ENCODE measurements at regions not wholly inside any gene's neighbourhood (a gene's known extent, or its start where the extent isn't known, plus 50 kb on each side); places are given as distances from the start of the nearest gene placed in this dataset.

GRCh38 chr16:6732166-6732565 is 600.5 kb upstream of the RBFOX1 start:
- Histone ChIP-seq H3K9me3 (ENCODE audit: control insufficient read depth, insufficient read depth, low read depth, low read length) (no peaks in the 10 kb centered on the region), H3K4me3 (replicated peaks in 1 of 4; ENCODE audit: control extremely low read depth in 1 of 4, insufficient read depth in 1 of 4, low read depth in 3 of 4, low read length in 4 of 4) (no peak overlapping the region), H3K27ac (ENCODE audit: insufficient read depth, low read length) (no peak overlapping the region), H3K79me2 (ENCODE audit: control insufficient read depth, insufficient read depth, low read length) (no peaks in the 10 kb centered on the region), H2AFZ (ENCODE audit: low read length) (no peak overlapping the region), H3K9ac (ENCODE audit: insufficient read depth, low read length) (no peak overlapping the region), H3K4me1 (ENCODE audit: control insufficient read depth, extremely low read depth, insufficient read depth, low read length) (no peaks in the 10 kb centered on the region), H3K27me3 (ENCODE audit: control insufficient read depth, insufficient read depth, low read length) (no peaks in the 10 kb centered on the region), H3K4me2 (ENCODE audit: extremely low read depth, insufficient read depth, low read length) (no peak overlapping the region), H3K36me3 (ENCODE audit: control insufficient read depth, insufficient read depth, low read length) (no peaks in the 10 kb centered on the region), H4K20me1 (ENCODE audit: control insufficient read depth, extremely low read depth, insufficient read depth, low read length) (no peaks in the 10 kb centered on the region)
- no peak for DNase-seq (ENCODE audit: low read depth in 2 of 2)
- TF ChIP-seq EZH2 (IDR thresholded peaks at IDR 0.05; ENCODE audit: low read length, missing control alignments) (no peak), CTCF (conservative IDR thresholded peaks at IDR 0.05 in 1 of 2, IDR thresholded peaks at IDR 0.05 in 1 of 2; ENCODE audit: low read depth in 1 of 2, low read length in 2 of 2) (no peak)

DNA sequence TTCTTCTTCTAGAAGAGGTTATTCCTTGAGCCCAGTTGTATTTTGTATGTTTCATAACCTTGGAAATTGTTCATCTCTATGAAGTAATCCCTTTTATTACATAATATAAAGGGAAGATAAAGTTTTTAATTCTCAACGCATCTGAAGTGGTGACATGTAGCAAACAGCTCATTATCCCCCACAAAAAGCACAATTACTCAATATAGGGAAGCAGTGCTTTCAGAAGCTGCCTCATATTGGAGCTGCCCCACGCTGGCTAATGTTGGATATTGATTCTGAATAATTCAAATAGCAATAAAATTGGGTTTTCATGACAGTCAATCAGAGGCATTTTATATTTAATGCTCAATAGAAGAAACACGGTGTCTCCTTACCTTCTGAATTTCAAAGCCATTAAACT is 604.3 kb upstream of the RBFOX1 start:
- no peak for TF ChIP-seq CTCF (conservative IDR thresholded peaks at IDR 0.05 in 1 of 2, IDR thresholded peaks at IDR 0.05 in 1 of 2; ENCODE audit: low read depth in 1 of 2, low read length in 2 of 2)
- TF ChIP-seq EZH2 (IDR thresholded peaks at IDR 0.05; ENCODE audit: low read length, missing control alignments): no peak
- no peaks in the 10 kb centered on the region for H3K9me3 ChIP-seq (ENCODE audit: control insufficient read depth, insufficient read depth, low read depth, low read length)
- H3K4me3 ChIP-seq (replicated peaks in 1 of 4; ENCODE audit: control extremely low read depth in 1 of 4, insufficient read depth in 1 of 4, low read depth in 3 of 4, low read length in 4 of 4): no peak overlapping the region
- no peak overlapping the region for H3K9ac ChIP-seq (ENCODE audit: insufficient read depth, low read length)
- H4K20me1 ChIP-seq (ENCODE audit: control insufficient read depth, extremely low read depth, insufficient read depth, low read length): no peaks in the 10 kb centered on the region
- no peak for DNase-seq (ENCODE audit: low read depth in 2 of 2)
- no peaks in the 10 kb centered on the region for H3K4me1 ChIP-seq (ENCODE audit: control insufficient read depth, extremely low read depth, insufficient read depth, low read length)
- H3K79me2 ChIP-seq (ENCODE audit: control insufficient read depth, insufficient read depth, low read length): no peaks in the 10 kb centered on the region
- H3K27me3 ChIP-seq (ENCODE audit: control insufficient read depth, insufficient read depth, low read length): no peaks in the 10 kb centered on the region
- H2AFZ ChIP-seq (ENCODE audit: low read length): no peak overlapping the region
- no peak overlapping the region for H3K27ac ChIP-seq (ENCODE audit: insufficient read depth, low read length)
- no peak overlapping the region for H3K4me2 ChIP-seq (ENCODE audit: extremely low read depth, insufficient read depth, low read length)
- no peaks in the 10 kb centered on the region for H3K36me3 ChIP-seq (ENCODE audit: control insufficient read depth, insufficient read depth, low read length)

DNA sequence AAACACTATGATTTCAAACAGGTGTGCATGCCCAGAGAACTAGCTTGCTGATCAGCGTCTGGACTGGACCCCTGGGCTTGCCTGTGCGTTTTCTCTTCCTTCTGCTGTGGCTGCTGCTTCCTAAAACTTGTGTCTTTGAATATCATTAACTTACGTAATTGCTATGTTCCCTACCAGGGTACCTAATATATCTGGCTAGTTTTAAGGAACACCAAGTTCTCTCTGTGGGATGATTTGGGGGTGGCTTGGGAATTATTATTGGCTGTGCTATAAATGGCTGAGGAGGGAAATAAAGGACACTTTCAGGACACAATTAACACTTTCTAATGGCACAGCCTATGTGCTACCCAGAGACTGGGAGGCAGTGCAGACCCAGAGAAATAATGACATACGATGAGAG is 606.0 kb upstream of the RBFOX1 start:
- Histone ChIP-seq H3K27me3 (ENCODE audit: control insufficient read depth, insufficient read depth, low read length) (no peaks in the 10 kb centered on the region), H3K4me1 (ENCODE audit: control insufficient read depth, extremely low read depth, insufficient read depth, low read length) (no peaks in the 10 kb centered on the region)
- TF ChIP-seq CTCF (conservative IDR thresholded peaks at IDR 0.05 in 1 of 2, IDR thresholded peaks at IDR 0.05 in 1 of 2; ENCODE audit: low read depth in 1 of 2, low read length in 2 of 2) (no peak), EZH2 (IDR thresholded peaks at IDR 0.05; ENCODE audit: low read length, missing control alignments) (no peak)

More for the DNA sequence above, 606.0 kb upstream of the RBFOX1 start:
- no peaks in the 10 kb centered on the region for H3K79me2 ChIP-seq (ENCODE audit: control insufficient read depth, insufficient read depth, low read length)
- H4K20me1 ChIP-seq (ENCODE audit: control insufficient read depth, extremely low read depth, insufficient read depth, low read length): no peaks in the 10 kb centered on the region
- H3K4me2 ChIP-seq (ENCODE audit: extremely low read depth, insufficient read depth, low read length): no peak overlapping the region
- no peaks in the 10 kb centered on the region for H3K9me3 ChIP-seq (ENCODE audit: control insufficient read depth, insufficient read depth, low read depth, low read length)
- no peak overlapping the region for H3K27ac ChIP-seq (ENCODE audit: insufficient read depth, low read length)
- H2AFZ ChIP-seq (ENCODE audit: low read length): no peak overlapping the region
- no peaks in the 10 kb centered on the region for H3K36me3 ChIP-seq (ENCODE audit: control insufficient read depth, insufficient read depth, low read length)
- no peak for DNase-seq (ENCODE audit: low read depth in 2 of 2)
- no peak overlapping the region for H3K4me3 ChIP-seq (replicated peaks in 1 of 4; ENCODE audit: control extremely low read depth in 1 of 4, insufficient read depth in 1 of 4, low read depth in 3 of 4, low read length in 4 of 4)
- H3K9ac ChIP-seq (ENCODE audit: insufficient read depth, low read length): no peak overlapping the region

All from fibroblast of lung (primary cell).